ENCODE measurements at regions not wholly inside any gene's neighbourhood (a gene's known extent, or its start where the extent isn't known, plus 50 kb on each side); places are given as distances from the start of the nearest gene placed in this dataset.

GRCh38 chr6:82704045-82704444 lies 340.4 kb downstream of the TPBG start:
- H3K4me3 ChIP-seq (replicated peaks in 1 of 2; ENCODE audit: low read depth in 1 of 2, low read length in 2 of 2) = no peak overlapping the region
- H3K4me2 ChIP-seq (ENCODE audit: low read length) = peak overlapping the region; percentile 20
- H2AFZ ChIP-seq (ENCODE audit: low read depth, low read length, poor library complexity, severe bottlenecking) = no peak overlapping the region
- ChIA-PET POLR2A (no interaction called here), RAD21 (ENCODE audit: low non-redundant PET in 1 of 2, low total read pairs in 2 of 2, uncharacterized antibody in 2 of 2, unreplicated experiment in 2 of 2) (no interaction called here), CTCF (interaction anchor here (3.0 kb wide), 1 partner anchor 9 kb away, joined by 6 read pairs; no protein-coding TSS in a partner anchor)
- H3K4me1 ChIP-seq (ENCODE audit: control insufficient read depth in 1 of 2, insufficient read depth in 2 of 2, low read length in 2 of 2) = peaks cover 7 to 10% of the 10 kb centered on the region in 2 experiments; a peak in 3 of 4 replicates
- peak; percentile 83 for TF ChIP-seq TCF7L2 (IDR thresholded peaks at IDR 0.05; ENCODE audit: borderline replicate concordance, extremely low read depth, insufficient read depth, insufficient read length)
- peak; percentile 77 for TF ChIP-seq JUND (IDR thresholded peaks at IDR 0.05)
- TF ChIP-seq SP1 (IDR thresholded peaks at IDR 0.05; ENCODE audit: low read depth) = peak; percentile 39; the same call in 1 of the 2 replicates
- no peak; the same call in 1 of the 2 replicates for TF ChIP-seq ATF3 (IDR thresholded peaks at IDR 0.05)
- no peak for TF ChIP-seq EGR1 (IDR thresholded peaks at IDR 0.05; ENCODE audit: low read depth)
- TF ChIP-seq SIN3A (IDR thresholded peaks at IDR 0.05; ENCODE audit: low read depth) = no peak
- TF ChIP-seq YY1 (IDR thresholded peaks at IDR 0.05; ENCODE audit: extremely low read depth, insufficient replicate concordance, low read depth, low read length) = peak; percentile 9
- TF ChIP-seq CBX3 (IDR thresholded peaks at IDR 0.05; ENCODE audit: low read depth) = 0 out of 2 replicates have a peak, but pooled peaks have one; percentile 40
- no peak for TF ChIP-seq ZFX (IDR thresholded peaks at IDR 0.05)
- TF ChIP-seq FOSL1 (IDR thresholded peaks at IDR 0.05; ENCODE audit: low read depth) = peak; percentile 73
- TF ChIP-seq POLR2AphosphoS5 (IDR thresholded peaks at IDR 0.05; ENCODE audit: low read depth, low read length) = no peak
- intact Hi-C loops (cut with micrococcal nuclease) = no loop called here
- H3K9me3 ChIP-seq (ENCODE audit: control insufficient read depth in 1 of 2, insufficient read depth in 1 of 2, low read depth in 1 of 2, low read length in 2 of 2) = no peaks in the 10 kb centered on the region
- H3K36me3 ChIP-seq (ENCODE audit: control insufficient read depth in 1 of 2, insufficient read depth in 2 of 2, low read length in 2 of 2) = no peaks in the 10 kb centered on the region
- DNase-seq (ENCODE audit: low read depth, low spot score) (no peak), ATAC-seq (no peak)
- no TSS peak for BruUV-seq (replicated peaks)
- H4K20me1 ChIP-seq (ENCODE audit: insufficient read depth) = no peaks in the 10 kb centered on the region
- H3K27ac ChIP-seq (ENCODE audit: low read depth, low read length) = no peak overlapping the region
- no peak overlapping the region for H3K9ac ChIP-seq (ENCODE audit: low read length)
- H3K9me2 ChIP-seq (ENCODE audit: insufficient read depth) = no peaks in the 10 kb centered on the region
- H3K27me3 ChIP-seq (ENCODE audit: insufficient read depth, low read length) = no peaks in the 10 kb centered on the region
- no peaks in the 10 kb centered on the region for H3K79me2 ChIP-seq (ENCODE audit: insufficient read depth, low read length)

GRCh38 chr6:82705579-82705978 lies 342.0 kb downstream of the TPBG start:
- ChIA-PET CTCF (no interaction called here), RAD21 (ENCODE audit: low non-redundant PET in 1 of 2, low total read pairs in 2 of 2, uncharacterized antibody in 2 of 2, unreplicated experiment in 2 of 2) (no interaction called here), POLR2A (no interaction called here)
- Histone ChIP-seq H3K4me3 (replicated peaks in 1 of 2; ENCODE audit: low read depth in 1 of 2, low read length in 2 of 2) (no peak overlapping the region), H3K79me2 (ENCODE audit: insufficient read depth, low read length) (no peaks in the 10 kb centered on the region), H2AFZ (ENCODE audit: low read depth, low read length, poor library complexity, severe bottlenecking) (no peak overlapping the region), H3K27ac (ENCODE audit: low read depth, low read length) (no peak overlapping the region), H3K9me3 (ENCODE audit: control insufficient read depth in 1 of 2, insufficient read depth in 1 of 2, low read depth in 1 of 2, low read length in 2 of 2) (no peaks in the 10 kb centered on the region), H3K4me1 (ENCODE audit: control insufficient read depth in 1 of 2, insufficient read depth in 2 of 2, low read length in 2 of 2) (peaks cover 7 to 10% of the 10 kb centered on the region in 2 experiments; a peak in 3 of 4 replicates), H3K27me3 (ENCODE audit: insufficient read depth, low read length) (no peaks in the 10 kb centered on the region), H3K4me2 (ENCODE audit: low read length) (no peak overlapping the region), H4K20me1 (ENCODE audit: insufficient read depth) (no peaks in the 10 kb centered on the region), H3K36me3 (ENCODE audit: control insufficient read depth in 1 of 2, insufficient read depth in 2 of 2, low read length in 2 of 2) (no peaks in the 10 kb centered on the region), H3K9me2 (ENCODE audit: insufficient read depth) (no peaks in the 10 kb centered on the region), H3K9ac (ENCODE audit: low read length) (no peak overlapping the region)
- intact Hi-C loops (cut with micrococcal nuclease) = no loop called here
- no peak for ATAC-seq
- BruUV-seq (replicated peaks) = no TSS peak
- DNase-seq (ENCODE audit: low read depth, low spot score) = no peak
- TF ChIP-seq SIN3A (IDR thresholded peaks at IDR 0.05; ENCODE audit: low read depth) (no peak), CBX3 (IDR thresholded peaks at IDR 0.05; ENCODE audit: low read depth) (no peak), ELF1 (IDR thresholded peaks at IDR 0.05; ENCODE audit: borderline replicate concordance, low read depth) (no peak), ATF3 (IDR thresholded peaks at IDR 0.05) (no peak), TCF7L2 (IDR thresholded peaks at IDR 0.05; ENCODE audit: borderline replicate concordance, extremely low read depth, insufficient read depth, insufficient read length) (no peak), YY1 (IDR thresholded peaks at IDR 0.05; ENCODE audit: extremely low read depth, insufficient replicate concordance, low read depth, low read length) (no peak), RAD21 (IDR thresholded peaks at IDR 0.05; ENCODE audit: low read depth) (no peak), ZNF274 (IDR thresholded peaks at IDR 0.05; ENCODE audit: low read depth, low read length) (no peak), FOSL1 (IDR thresholded peaks at IDR 0.05; ENCODE audit: low read depth) (no peak), REST (IDR thresholded peaks at IDR 0.05; ENCODE audit: low read depth) (no peak), POLR2AphosphoS5 (IDR thresholded peaks at IDR 0.05; ENCODE audit: low read depth, low read length) (no peak)
